ENCODE measurements at regions not wholly inside any gene's neighbourhood (a gene's known extent, or its start where the extent isn't known, plus 50 kb on each side); places are given as distances from the start of the nearest gene placed in this dataset.

DNA sequence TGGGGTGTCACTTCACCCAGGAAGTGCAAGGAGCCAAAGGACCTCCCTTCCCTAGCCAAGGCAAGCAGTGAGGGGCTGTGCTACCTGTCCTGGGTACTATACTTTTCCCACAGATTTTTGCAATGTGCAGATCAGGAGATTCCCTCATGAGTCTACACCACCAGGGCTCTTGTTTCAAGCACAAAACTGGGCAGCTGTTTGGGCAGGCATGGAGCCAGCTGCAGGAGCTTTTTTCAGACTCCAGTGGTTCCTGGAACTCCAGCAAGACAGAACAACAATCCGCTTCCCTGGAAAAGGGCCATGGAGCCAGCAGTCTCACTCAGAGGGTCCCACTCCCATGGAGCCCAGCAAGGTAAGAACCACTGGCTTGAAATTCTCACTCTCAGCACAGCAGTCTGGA lies 1649.6 kb downstream of the LRRC4C start:
- TF ChIP-seq, protein P1, sequence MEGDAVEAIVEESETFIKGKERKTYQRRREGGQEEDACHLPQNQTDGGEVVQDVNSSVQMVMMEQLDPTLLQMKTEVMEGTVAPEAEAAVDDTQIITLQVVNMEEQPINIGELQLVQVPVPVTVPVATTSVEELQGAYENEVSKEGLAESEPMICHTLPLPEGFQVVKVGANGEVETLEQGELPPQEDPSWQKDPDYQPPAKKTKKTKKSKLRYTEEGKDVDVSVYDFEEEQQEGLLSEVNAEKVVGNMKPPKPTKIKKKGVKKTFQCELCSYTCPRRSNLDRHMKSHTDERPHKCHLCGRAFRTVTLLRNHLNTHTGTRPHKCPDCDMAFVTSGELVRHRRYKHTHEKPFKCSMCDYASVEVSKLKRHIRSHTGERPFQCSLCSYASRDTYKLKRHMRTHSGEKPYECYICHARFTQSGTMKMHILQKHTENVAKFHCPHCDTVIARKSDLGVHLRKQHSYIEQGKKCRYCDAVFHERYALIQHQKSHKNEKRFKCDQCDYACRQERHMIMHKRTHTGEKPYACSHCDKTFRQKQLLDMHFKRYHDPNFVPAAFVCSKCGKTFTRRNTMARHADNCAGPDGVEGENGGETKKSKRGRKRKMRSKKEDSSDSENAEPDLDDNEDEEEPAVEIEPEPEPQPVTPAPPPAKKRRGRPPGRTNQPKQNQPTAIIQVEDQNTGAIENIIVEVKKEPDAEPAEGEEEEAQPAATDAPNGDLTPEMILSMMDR (IDR thresholded peaks at IDR 0.05): no peak
- no peak for TF ChIP-seq POLR2A (IDR thresholded peaks at IDR 0.05)
